ENCODE measurements at regions not wholly inside any gene's neighbourhood (a gene's known extent, or its start where the extent isn't known, plus 50 kb on each side); places are given as distances from the start of the nearest gene placed in this dataset.
A peak's percentile ranks its signal among the peaks of the same experiment; 100 is the strongest.

- Histone ChIP-seq H3K4me2 (no peak overlapping the region), H3K27me3 (ENCODE audit: insufficient read depth, low read depth) (no peaks in the 10 kb centered on the region), H3K36me3 (ENCODE audit: insufficient read depth) (no peaks in the 10 kb centered on the region), H4K20me1 (ENCODE audit: insufficient read depth) (no peaks in the 10 kb centered on the region), H3K79me2 (ENCODE audit: insufficient read depth, low read depth) (no peaks in the 10 kb centered on the region), H3K27ac (no peak overlapping the region), H3K4me1 (ENCODE audit: low read depth, poor library complexity, severe bottlenecking) (peaks cover 37% of the 10 kb centered on the region), H3K9ac (no peak overlapping the region), H2AFZ (ENCODE audit: low read depth) (no peak overlapping the region), H3K4me3 (IDR thresholded peaks at IDR 0.05; ENCODE audit: insufficient read depth, low read depth, low read length) (no peak overlapping the region)
- no peak for TF ChIP-seq CTCF (conservative IDR thresholded peaks at IDR 0.05; ENCODE audit: low read depth, low read length)
Measured at GRCh38 chr2:213225866-213226265, 58.4 kb upstream of the SPAG16 start.

DNA sequence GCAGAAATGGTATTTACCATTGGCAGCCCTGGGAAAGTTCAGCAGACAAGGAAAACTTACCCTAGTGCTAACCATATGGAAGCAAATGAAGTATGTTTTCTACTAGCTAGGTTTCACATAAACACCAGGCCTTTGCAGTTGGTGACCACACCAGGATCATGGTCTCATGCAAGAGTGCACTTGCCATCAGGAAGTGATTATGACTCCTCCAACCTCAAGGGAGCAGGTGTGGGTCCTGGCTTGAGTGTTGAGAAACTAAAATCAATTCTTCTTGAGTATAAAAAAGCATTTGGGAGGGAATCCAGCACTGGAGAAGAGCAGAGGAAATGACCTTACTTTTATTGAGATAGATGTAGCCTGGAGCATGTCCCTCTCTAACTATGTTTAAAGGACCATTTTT, 56.8 kb upstream of the SPAG16 start:
- H3K27ac ChIP-seq = peak overlapping the region; percentile 35; the same call in 1 of the 2 replicates
- H3K79me2 ChIP-seq (ENCODE audit: insufficient read depth, low read depth) = no peaks in the 10 kb centered on the region
- no peak overlapping the region for H3K9ac ChIP-seq
- no peak for TF ChIP-seq CTCF (conservative IDR thresholded peaks at IDR 0.05; ENCODE audit: low read depth, low read length)
- peaks cover 52% of the 10 kb centered on the region for H3K4me1 ChIP-seq (ENCODE audit: low read depth, poor library complexity, severe bottlenecking)
- no peak overlapping the region for H3K4me3 ChIP-seq (IDR thresholded peaks at IDR 0.05; ENCODE audit: insufficient read depth, low read depth, low read length)
- peak overlapping the region; percentile 6; the same call in 1 of the 2 replicates for H2AFZ ChIP-seq (ENCODE audit: low read depth)
- peak overlapping the region; percentile 11; the same call in 1 of the 2 replicates for H3K4me2 ChIP-seq
- no peaks in the 10 kb centered on the region for H3K27me3 ChIP-seq (ENCODE audit: insufficient read depth, low read depth)
- no peaks in the 10 kb centered on the region for H3K36me3 ChIP-seq (ENCODE audit: insufficient read depth)
- H4K20me1 ChIP-seq (ENCODE audit: insufficient read depth) = no peaks in the 10 kb centered on the region

DNA sequence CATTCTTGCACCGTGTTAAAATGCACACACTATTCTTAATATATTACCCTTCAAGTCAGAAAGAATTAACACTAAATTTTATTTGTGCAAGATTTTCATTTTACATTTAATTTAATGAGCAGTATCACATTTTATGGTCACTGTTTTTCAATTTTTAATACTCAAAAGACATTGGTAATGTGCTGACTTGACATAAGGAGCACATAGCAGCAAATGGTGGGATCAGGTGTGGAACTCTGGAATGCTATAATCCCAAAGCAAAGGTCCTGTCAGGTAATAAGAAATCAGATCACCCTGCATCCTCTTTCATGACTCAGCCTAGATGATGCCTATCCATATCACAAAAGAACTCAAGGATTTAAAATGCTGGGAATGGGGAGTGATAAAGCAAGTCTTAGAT, 55.6 kb upstream of the SPAG16 start:
- H2AFZ ChIP-seq (ENCODE audit: low read depth) = no peak overlapping the region
- no peaks in the 10 kb centered on the region for H3K79me2 ChIP-seq (ENCODE audit: insufficient read depth, low read depth)
- H3K9ac ChIP-seq = no peak overlapping the region
- H3K27ac ChIP-seq = no peak overlapping the region
- H3K36me3 ChIP-seq (ENCODE audit: insufficient read depth) = no peaks in the 10 kb centered on the region
- no peaks in the 10 kb centered on the region for H3K27me3 ChIP-seq (ENCODE audit: insufficient read depth, low read depth)
- no peaks in the 10 kb centered on the region for H4K20me1 ChIP-seq (ENCODE audit: insufficient read depth)
- no peak overlapping the region for H3K4me3 ChIP-seq (IDR thresholded peaks at IDR 0.05; ENCODE audit: insufficient read depth, low read depth, low read length)
- TF ChIP-seq CTCF (conservative IDR thresholded peaks at IDR 0.05; ENCODE audit: low read depth, low read length) = no peak
- peaks cover 64% of the 10 kb centered on the region for H3K4me1 ChIP-seq (ENCODE audit: low read depth, poor library complexity, severe bottlenecking)
- no peak overlapping the region for H3K4me2 ChIP-seq

- Histone ChIP-seq H4K20me1 (ENCODE audit: insufficient read depth) (no peaks in the 10 kb centered on the region), H2AFZ (ENCODE audit: low read depth) (no peak overlapping the region), H3K79me2 (ENCODE audit: insufficient read depth, low read depth) (no peaks in the 10 kb centered on the region), H3K9ac (no peak overlapping the region), H3K4me2 (no peak overlapping the region), H3K27me3 (ENCODE audit: insufficient read depth, low read depth) (no peaks in the 10 kb centered on the region), H3K4me3 (IDR thresholded peaks at IDR 0.05; ENCODE audit: insufficient read depth, low read depth, low read length) (no peak overlapping the region), H3K36me3 (ENCODE audit: insufficient read depth) (no peaks in the 10 kb centered on the region), H3K27ac (no peak overlapping the region), H3K4me1 (ENCODE audit: low read depth, poor library complexity, severe bottlenecking) (peaks cover 76% of the 10 kb centered on the region)
- no peak for TF ChIP-seq CTCF (conservative IDR thresholded peaks at IDR 0.05; ENCODE audit: low read depth, low read length)
Measured at GRCh38 chr2:213229814-213230213, 54.5 kb upstream of the SPAG16 start.

All from KMS-11 (cell line).